Fibroblast of pulmonary artery (primary cell): ENCODE measurements at regions not wholly inside any gene's neighbourhood (a gene's known extent, or its start where the extent isn't known, plus 50 kb on each side); places are given as distances from the start of the nearest gene placed in this dataset.

Experiments
- DNase-seq: peaks from one replicate; pipeline ENCODE4 v3.0.0-alpha.2; 2010; ENCODE audit warnings: low read depth
- H3K4me3 ChIP-seq: replicated peaks from 2 replicates; pipeline ENCODE4 v1.5.1; 2011; ENCODE audit warnings: low read depth, mild to moderate bottlenecking, control low read depth, low read length, moderate library complexity
- TF ChIP-seq, protein P1 (sequence below): IDR thresholded peaks from 2 replicates; pipeline ENCODE4 v1.5.1; 2011; ENCODE audit warnings: mild to moderate bottlenecking, control low read depth, low read length, inconsistent platforms; ENCODE audit errors: missing control alignments

DNA sequence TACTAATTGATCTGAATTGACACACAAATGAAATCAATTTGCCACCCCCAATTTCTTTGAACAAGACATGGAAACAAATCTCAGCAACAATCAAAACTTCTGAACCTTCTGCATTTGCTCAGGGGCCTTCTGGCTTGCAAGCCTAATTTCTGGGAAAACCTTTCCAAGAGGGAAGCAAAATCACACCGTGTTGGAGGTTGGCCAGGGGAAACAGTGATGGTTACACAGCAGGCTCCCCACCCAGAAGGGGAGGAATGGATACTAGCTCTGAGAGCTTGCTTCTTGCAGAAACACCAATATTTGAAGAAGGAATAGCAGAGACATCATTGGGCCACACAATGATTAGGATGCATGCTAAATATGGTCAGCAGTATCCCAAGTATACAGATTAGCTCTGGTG lies 488.6 kb upstream of the TRPC7 start:
- TF ChIP-seq, protein P1, sequence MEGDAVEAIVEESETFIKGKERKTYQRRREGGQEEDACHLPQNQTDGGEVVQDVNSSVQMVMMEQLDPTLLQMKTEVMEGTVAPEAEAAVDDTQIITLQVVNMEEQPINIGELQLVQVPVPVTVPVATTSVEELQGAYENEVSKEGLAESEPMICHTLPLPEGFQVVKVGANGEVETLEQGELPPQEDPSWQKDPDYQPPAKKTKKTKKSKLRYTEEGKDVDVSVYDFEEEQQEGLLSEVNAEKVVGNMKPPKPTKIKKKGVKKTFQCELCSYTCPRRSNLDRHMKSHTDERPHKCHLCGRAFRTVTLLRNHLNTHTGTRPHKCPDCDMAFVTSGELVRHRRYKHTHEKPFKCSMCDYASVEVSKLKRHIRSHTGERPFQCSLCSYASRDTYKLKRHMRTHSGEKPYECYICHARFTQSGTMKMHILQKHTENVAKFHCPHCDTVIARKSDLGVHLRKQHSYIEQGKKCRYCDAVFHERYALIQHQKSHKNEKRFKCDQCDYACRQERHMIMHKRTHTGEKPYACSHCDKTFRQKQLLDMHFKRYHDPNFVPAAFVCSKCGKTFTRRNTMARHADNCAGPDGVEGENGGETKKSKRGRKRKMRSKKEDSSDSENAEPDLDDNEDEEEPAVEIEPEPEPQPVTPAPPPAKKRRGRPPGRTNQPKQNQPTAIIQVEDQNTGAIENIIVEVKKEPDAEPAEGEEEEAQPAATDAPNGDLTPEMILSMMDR, result no peak
- no peak for DNase-seq
- H3K4me3 ChIP-seq, result no peak overlapping the region

- TF ChIP-seq, protein P1, result no peak
- no peak overlapping the region for H3K4me3 ChIP-seq
- DNase-seq, result no peak
Observed at GRCh38 chr5:136840601-136841000, 475.3 kb upstream of the TRPC7 start.

- TF ChIP-seq, protein P1, result no peak
- no peak overlapping the region for H3K4me3 ChIP-seq
- DNase-seq, result no peak
Observed at GRCh38 chr5:136836093-136836492, 470.7 kb upstream of the TRPC7 start.

GRCh38 chr5:136820848-136821247 lies 455.5 kb upstream of the TRPC7 start:
- no peak overlapping the region for H3K4me3 ChIP-seq
- no peak for DNase-seq
- TF ChIP-seq, protein P1, result no peak

DNA sequence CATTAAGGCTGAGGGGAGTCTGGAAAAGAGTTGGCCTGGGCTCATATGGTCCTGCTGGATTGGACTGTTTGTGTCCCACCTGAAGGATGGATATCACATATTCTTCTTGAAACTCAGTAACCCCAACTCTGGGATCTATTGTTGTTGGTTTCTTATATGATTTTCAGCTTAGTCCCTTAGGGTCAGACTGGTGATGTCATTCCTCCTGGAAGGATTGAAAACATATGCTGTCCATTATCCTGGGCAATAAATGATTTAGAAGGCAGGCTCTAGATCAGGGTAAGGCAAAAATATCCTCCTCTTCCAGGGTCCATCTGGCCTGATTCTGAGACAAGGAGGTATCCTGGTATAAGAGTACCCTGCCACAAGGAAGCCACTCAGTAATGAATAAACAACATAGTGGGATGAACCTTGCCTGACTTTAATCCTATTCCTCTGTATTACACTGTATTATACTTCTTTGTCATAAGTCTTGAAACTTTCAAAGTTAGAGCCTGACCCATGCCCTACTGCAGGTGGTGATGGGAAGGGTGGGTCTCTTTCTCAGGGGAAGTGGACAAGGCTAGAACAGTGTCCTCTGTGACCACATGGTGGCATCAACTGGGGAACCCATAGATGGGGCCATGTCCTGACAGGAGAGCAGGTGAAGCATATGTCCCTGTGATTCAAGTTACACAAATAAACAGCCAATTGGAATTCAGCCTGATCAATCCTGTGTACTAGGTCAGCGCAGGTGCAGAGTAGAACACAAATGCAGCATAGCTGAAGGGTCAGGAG lies 454.4 kb upstream of the TRPC7 start:
- DNase-seq, result no peak
- H3K4me3 ChIP-seq, result no peak overlapping the region
- TF ChIP-seq, protein P1, result no peak

- TF ChIP-seq, protein P1, result no peak
- no peak overlapping the region for H3K4me3 ChIP-seq
- DNase-seq, result no peak
Observed at GRCh38 chr5:136816327-136816726, 451.0 kb upstream of the TRPC7 start.
